HG03354 (cell line): ENCODE measurements at regions not wholly inside any gene's neighbourhood (a gene's known extent, or its start where the extent isn't known, plus 50 kb on each side); places are given as distances from the start of the nearest gene placed in this dataset.

Experiments
- ATAC-seq: cut with Tn5 transposase; IDR thresholded peaks from one replicate; pipeline ENCODE4 v1.9.1; 2021; ENCODE audit warnings: mild to moderate bottlenecking; ENCODE audit not compliant: unreplicated experiment, poor library complexity, severe bottlenecking

DNA sequence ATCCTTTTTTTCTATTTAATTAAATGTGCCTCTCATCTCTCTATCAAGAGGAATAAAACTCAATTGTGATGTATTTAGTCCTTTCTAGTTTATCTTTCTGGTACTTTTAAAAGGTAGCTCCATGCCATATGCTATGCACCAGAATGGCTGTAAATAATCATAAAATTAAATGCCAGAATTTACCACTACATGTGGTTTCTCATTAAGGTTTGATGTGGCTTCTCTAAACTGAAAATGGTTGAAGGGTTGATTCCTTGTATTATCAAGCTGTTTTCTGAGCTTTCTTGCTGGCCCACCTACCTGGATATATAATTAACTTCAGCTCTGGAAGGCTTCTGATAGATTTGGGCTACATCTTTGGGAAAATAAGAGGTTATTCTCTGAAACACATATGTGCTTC is 171.9 kb upstream of the RHOBTB1 start:
- no peak for ATAC-seq

DNA sequence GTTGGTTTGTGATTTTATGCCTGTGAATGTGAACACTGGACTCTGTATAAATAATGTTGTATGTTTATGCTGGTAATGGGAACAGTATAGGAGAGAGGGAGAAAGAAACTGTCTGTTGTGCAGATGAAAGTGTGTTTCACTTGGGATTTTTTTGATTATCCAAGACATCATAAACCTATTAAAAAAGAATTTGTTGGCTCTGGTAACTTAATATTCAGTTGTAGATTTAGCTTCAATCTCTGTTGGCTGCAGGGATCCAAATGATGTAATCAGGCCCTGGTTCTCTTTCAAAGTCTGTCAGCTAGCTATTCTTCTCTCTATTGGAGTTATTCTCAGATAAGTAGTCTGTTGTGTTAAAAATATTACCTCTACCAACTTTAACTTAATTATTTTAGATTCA is 168.8 kb upstream of the RHOBTB1 start:
- ATAC-seq = no peak

GRCh38 chr10:61110936-61111335 is 167.0 kb upstream of the RHOBTB1 start:
- ATAC-seq = no peak

DNA sequence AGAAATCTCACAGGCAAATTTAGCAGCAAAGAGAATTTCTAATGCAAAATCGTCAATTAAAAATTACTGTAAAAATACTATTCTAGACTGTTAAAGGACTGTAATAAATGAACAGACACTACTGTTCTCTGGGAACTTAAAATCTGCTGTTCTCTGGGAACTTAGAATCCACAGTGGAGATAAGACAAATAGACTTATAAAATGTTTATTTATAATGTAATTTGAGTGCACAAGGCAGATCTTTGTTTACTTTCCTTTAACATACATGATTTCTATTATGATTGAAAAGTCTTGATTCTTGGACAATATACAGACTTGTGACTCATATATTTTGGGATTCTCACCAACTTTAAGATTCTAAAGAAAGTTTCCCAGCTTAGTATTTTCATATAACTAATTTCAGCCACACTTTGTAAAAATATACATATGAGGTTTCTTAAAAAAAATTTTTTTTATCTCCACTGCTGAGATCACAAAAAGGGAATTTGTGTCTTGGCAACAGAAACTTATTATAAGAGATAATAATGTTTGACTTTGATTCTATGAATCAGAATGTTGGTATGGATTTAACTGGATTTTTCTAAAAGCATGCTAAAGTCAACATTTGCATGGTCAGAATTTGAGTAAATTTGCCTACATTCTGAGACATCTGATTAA is 166.3 kb upstream of the RHOBTB1 start:
- ATAC-seq = no peak

- ATAC-seq = no peak
Measured at GRCh38 chr10:61108915-61109314, 164.9 kb upstream of the RHOBTB1 start.

- ATAC-seq = no peak
Measured at GRCh38 chr10:61100887-61101286, 156.9 kb upstream of the RHOBTB1 start.

DNA sequence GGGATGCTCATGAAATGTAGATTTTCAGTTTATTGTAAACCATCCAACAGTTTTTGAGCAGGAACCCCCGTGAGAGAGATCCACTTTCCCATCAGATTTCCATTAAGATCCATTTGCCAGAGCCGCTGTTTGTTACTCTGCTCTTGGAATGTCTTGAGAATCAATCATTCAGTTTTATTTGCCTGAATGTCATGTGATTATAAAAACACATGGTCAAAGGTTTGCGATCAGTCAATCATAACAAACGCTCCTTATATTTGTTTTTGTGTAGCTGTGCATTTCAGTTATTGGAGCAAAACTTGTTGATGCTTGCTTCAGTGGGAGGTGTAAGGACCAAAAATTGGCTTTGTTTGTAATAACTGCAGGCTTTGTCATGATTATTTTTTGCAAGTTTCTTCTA is 155.8 kb upstream of the RHOBTB1 start:
- ATAC-seq = no peak

- ATAC-seq = no peak
Measured at GRCh38 chr10:61098966-61099365, 155.0 kb upstream of the RHOBTB1 start.

- ATAC-seq = no peak
Measured at GRCh38 chr10:61097026-61097425, 153.0 kb upstream of the RHOBTB1 start.

- no peak for ATAC-seq
Measured at GRCh38 chr10:61096056-61096455, 152.1 kb upstream of the RHOBTB1 start.

DNA sequence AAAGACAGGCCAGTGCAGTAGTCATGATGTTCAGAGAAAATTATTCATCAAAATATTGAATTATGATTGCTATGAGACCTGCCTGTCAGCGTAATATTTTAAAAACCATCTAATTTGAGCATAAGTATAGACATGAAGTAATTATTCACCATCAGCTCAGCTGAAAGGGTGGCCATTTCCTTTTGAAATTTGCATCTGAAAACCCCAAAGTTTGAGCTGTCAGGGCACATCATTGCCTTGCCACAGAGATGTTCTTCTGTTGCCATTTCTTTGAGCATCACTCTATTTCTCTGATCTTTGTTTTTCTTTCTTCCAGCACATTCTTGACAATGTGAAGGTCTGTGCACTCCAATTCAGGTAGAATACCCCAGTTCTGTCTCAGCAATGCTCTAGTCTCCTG is 147.5 kb upstream of the RHOBTB1 start:
- ATAC-seq = no peak

DNA sequence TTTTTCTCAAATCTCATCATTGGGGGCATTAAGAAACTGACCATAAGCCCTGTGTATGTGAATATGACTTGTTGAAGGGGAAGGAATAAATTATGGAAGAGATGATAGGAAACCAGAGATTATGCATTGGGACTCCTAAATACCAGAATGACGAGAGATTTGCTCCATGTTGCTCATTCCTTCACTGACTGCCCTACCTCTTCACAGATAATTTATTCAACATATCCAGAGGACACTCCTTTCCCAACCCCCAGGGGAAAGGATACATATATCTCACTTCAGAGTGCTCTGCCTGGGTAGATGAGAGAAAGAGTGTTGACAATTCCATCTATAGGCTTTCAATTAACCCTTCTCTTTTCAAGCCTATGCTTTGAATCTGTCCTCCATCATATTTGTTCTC is 145.3 kb upstream of the RHOBTB1 start:
- no peak for ATAC-seq

DNA sequence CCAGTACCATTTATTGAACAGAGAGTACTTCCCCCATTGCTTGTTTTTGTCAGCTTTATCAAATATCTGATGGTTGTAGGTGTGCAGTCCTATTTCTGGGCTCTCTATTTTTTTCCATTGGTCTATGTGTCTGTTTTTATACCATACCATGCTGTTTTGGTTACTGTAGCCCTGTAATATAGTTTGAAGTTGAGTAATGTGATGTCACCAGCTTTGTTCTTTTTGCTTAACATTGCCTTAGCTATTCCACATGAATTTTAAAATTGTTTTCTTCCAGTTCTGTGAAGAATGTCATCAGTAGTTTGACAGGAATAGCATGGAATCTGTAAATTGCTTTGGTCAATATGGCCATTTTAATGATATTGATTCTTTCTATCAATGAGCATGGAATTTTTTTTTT is 140.5 kb upstream of the RHOBTB1 start:
- ATAC-seq = no peak

- no peak for ATAC-seq
Measured at GRCh38 chr10:61081301-61081700, 137.3 kb upstream of the RHOBTB1 start.

DNA sequence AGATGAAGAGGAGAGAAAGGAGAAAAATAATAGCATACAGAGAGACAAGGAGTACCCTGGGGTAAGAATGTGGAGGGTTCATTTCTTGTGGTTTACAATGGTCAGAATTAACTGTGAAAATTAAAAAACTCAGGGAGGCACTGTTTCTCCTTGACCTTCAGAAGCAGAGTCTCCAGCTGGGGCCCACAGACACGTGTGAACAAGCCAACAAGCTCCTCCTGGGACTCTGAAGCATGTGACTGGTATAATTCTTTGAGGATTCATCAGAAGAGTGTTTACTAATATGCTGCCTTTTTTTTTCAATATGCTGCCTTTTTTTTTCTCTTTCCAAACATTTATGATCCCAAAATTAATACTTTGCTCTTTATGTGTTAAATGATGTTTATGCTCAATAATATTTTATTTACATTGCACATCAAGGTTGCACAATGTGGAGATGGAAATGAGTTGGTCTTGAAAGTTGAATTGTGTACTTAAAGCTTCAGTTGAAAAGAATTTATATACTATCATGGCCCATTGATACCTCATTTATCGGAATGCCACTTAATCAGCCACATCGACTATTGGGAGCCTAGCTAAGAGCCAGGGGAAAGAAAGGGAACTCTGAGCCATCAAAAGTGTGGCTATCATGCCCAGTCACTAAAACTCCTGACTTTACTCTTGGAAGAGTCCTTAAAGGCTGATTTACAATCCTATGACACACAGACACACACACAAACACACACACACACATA is 134.7 kb upstream of the RHOBTB1 start:
- no peak for ATAC-seq

- no peak for ATAC-seq
Measured at GRCh38 chr10:61076572-61077114, 132.7 kb upstream of the RHOBTB1 start.

GRCh38 chr10:61073391-61073790 is 129.4 kb upstream of the RHOBTB1 start:
- ATAC-seq = no peak

- ATAC-seq = no peak
Measured at GRCh38 chr10:61071580-61071979, 127.6 kb upstream of the RHOBTB1 start.

GRCh38 chr10:61068471-61068870 is 124.5 kb upstream of the RHOBTB1 start:
- no peak for ATAC-seq

- ATAC-seq = no peak
Measured at GRCh38 chr10:61067671-61068336, 123.8 kb upstream of the RHOBTB1 start.
